A673 (cell line): ENCODE measurements at regions not wholly inside any gene's neighbourhood (a gene's known extent, or its start where the extent isn't known, plus 50 kb on each side); places are given as distances from the start of the nearest gene placed in this dataset.

ENCODE experiments used
- CTCF ChIP-seq: fragments of 300-800, 200-600 bp; sonication (generic); conservative IDR thresholded peaks from 2 replicates; pipeline ENCODE4 v1.5.1; 2017; ENCODE audit warnings: low read depth, mild to moderate bottlenecking, antibody characterized with exemption, low read length, moderate library complexity, mixed read lengths
- EZH2 ChIP-seq: fragments of 200-600 bp; sonication (generic); IDR thresholded peaks from 2 replicates; pipeline ENCODE4 v1.6.1; 2017; ENCODE audit warnings: borderline replicate concordance, low read depth, mild to moderate bottlenecking, mixed read lengths, antibody characterized with exemption, low read length; ENCODE audit not compliant: poor library complexity, severe bottlenecking

DNA sequence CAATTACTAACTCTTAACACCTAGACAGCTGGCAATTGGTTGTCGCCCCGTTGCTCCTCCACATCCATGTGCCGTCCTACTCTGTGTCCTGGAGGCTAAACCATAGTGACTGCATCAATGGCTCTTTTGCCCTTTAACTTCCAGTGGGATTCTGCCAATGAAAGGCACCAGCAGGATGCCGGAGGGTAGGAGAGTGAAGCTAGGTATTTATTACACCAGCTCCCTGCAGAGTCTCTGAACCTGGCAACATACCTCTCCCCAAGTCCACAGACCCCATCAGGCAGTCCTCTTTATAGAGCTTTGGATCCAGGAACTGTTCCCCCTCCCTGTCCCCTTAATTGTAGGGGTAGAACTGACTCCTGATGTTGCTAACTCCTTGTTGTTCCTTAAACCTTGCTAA, 426.8 kb downstream of the HNRNPD start:
- no peak for TF ChIP-seq EZH2
- no peak for TF ChIP-seq CTCF
